GM12878 (cell line): ENCODE measurements at regions not wholly inside any gene's neighbourhood (a gene's known extent, or its start where the extent isn't known, plus 50 kb on each side); places are given as distances from the start of the nearest gene placed in this dataset.

Source experiments
- ATAC-seq: fragments of 200-7000 bp; cut with Tn5 transposase; 3 replicates; pipeline ENCODE4 v1.9.1; 2020; ENCODE audit warnings: mild to moderate bottlenecking, moderate library complexity
- BruUV-seq: library from RNA; stranded (reverse); fragments of 400-500 nt; replicated peaks from 2 replicates; lab custom pipeline; 2021; lab: Mats Ljungman, UMichigan
- CTCF ChIA-PET: fragments of 300-600 bp; sonication (Branson Sonifier 250); formaldehyde crosslinking; extraction: SDS; loops from one replicate; lab custom pipeline; 2021; ENCODE audit warnings: inconsistent platforms; lab: Yijun Ruan, JAX
- POLR2A ChIA-PET: fragments of 350-600 bp; formaldehyde crosslinking; extraction: SDS; loops from one replicate; lab custom pipeline; 2021; ENCODE audit warnings: inconsistent platforms; lab: Charles Lee
- RAD21 ChIA-PET: fragments of 300-600 bp; sonication (Branson Sonifier 250); formaldehyde crosslinking; loops from one replicate; lab custom pipeline; 2023; ENCODE audit warnings: antibody characterized with exemption; ENCODE audit not compliant: unreplicated experiment; lab: Charles Lee
- SMC1A ChIA-PET: fragments of 300-600 bp; sonication (Branson Sonifier 250); formaldehyde crosslinking; loops from one replicate; lab custom pipeline; 2023; ENCODE audit not compliant: unreplicated experiment, uncharacterized antibody; lab: Charles Lee
- DNase-seq: peaks from one replicate; pipeline ENCODE4 v3.0.0-alpha.2; 2011; ENCODE audit warnings: low read depth, low spot score
- FAIRE-seq: peaks from 3 replicates; lab custom pipeline; 2011; peaks lifted over from hg19 to GRCh38; lab: Jason Lieb, UNC
- H2AFZ ChIP-seq: 2 replicates; pipeline ENCODE4 v1.6.0; 2011; ENCODE audit warnings: low read depth, low read length, control low read depth; ENCODE audit not compliant: control insufficient read depth
- H3K27ac ChIP-seq: 2 replicates; pipeline ENCODE4 v1.5.1; 2011; ENCODE audit warnings: control low read depth; ENCODE audit not compliant: control insufficient read depth, insufficient read depth
- H3K27me3 ChIP-seq, 2 experiments: replicated peaks in 1 of 2; 2 replicates each; pipeline versions ENCODE4 v1.6.0 to v1.6.1; 2011; ENCODE audit warnings: low read length in 1 of 2; ENCODE audit not compliant: control insufficient read depth in 2 of 2, insufficient read depth in 2 of 2
- H3K36me3 ChIP-seq, 2 experiments: 2 replicates each; pipeline ENCODE4 v1.5.1; 2011; ENCODE audit warnings: low read length in 1 of 2; ENCODE audit not compliant: control insufficient read depth in 2 of 2, insufficient read depth in 2 of 2
- H3K4me1 ChIP-seq: 2 replicates; pipeline ENCODE4 v1.6.1; 2011; ENCODE audit warnings: mild to moderate bottlenecking, low read length, moderate library complexity, mixed read lengths; ENCODE audit not compliant: control insufficient read depth, insufficient read depth
- H3K4me2 ChIP-seq: 2 replicates; pipeline ENCODE4 v1.6.0; 2011; ENCODE audit warnings: control low read depth; ENCODE audit not compliant: control insufficient read depth, insufficient read depth
- H3K4me3 ChIP-seq: fragments of 200-600 bp; sonication (generic); 2 replicates; pipeline ENCODE4 v1.5.1; 2016
- H3K79me2 ChIP-seq: 2 replicates; pipeline ENCODE4 v1.6.0; 2011; ENCODE audit warnings: low read length; ENCODE audit not compliant: control insufficient read depth, insufficient read depth
- H3K9ac ChIP-seq: 2 replicates; pipeline ENCODE4 v1.8.0; 2011; ENCODE audit warnings: low read length, control low read depth, mixed read lengths; ENCODE audit not compliant: control insufficient read depth, insufficient read depth
- H3K9me3 ChIP-seq: replicated peaks from 3 replicates; pipeline ENCODE4 v1.5.1; 2011; ENCODE audit warnings: mild to moderate bottlenecking, low read length; ENCODE audit not compliant: control insufficient read depth, insufficient read depth
- H4K20me1 ChIP-seq: 2 replicates; pipeline ENCODE4 v1.6.0; 2011; ENCODE audit not compliant: control insufficient read depth, insufficient read depth
- CBX5 ChIP-seq: sonication (generic); IDR thresholded peaks from 2 replicates; pipeline ENCODE4 v1.6.1; 2016; ENCODE audit warnings: low read depth, moderate library complexity, mild to moderate bottlenecking, inconsistent platforms
- HDAC2 ChIP-seq: fragments of 200-600 bp; sonication (generic); IDR thresholded peaks from 2 replicates; pipeline ENCODE4 v1.6.1; 2017
- IKZF1 ChIP-seq: fragments of 450-650 bp; conservative IDR thresholded peaks from 2 replicates; pipeline ENCODE4 v1.6.1; 2017; ENCODE audit warnings: antibody characterized with exemption, mild to moderate bottlenecking
- NFIC ChIP-seq: IDR thresholded peaks from 2 replicates; pipeline ENCODE4 v1.6.1; 2012; ENCODE audit warnings: low read depth, mild to moderate bottlenecking, inconsistent platforms, low read length, moderate library complexity
- PAX5 ChIP-seq: IDR thresholded peaks from 2 replicates; pipeline ENCODE4 v1.6.1; 2011; ENCODE audit warnings: low read depth, low read length, borderline replicate concordance
- SREBF2 ChIP-seq: IDR thresholded peaks from 2 replicates; pipeline ENCODE4 v1.6.1; 2012; ENCODE audit warnings: mild to moderate bottlenecking, low read length
- STAT1 ChIP-seq: fragments of 450-650 bp; conservative IDR thresholded peaks from 2 replicates; pipeline ENCODE4 v1.6.1; 2014; ENCODE audit warnings: antibody characterized with exemption, mild to moderate bottlenecking
- WGBS: methylation state at CpG from one replicate; pipeline ENCODE4 v1.1.6; 2016; ENCODE audit warnings: low lambda C conversion rate; ENCODE audit not compliant: insufficient replicate concordance, insufficient coverage; ENCODE audit errors: missing lambda C conversion rate; 5-methylcytosine and 5-hydroxymethylcytosine counted together
- in situ Hi-C: fragments of 300-500 bp; cut with MboI; formaldehyde crosslinking; loops from 9 replicates; pipeline ENCODE4 v1.14.3; 2018; ENCODE audit warnings: mixed read lengths
- intact Hi-C: fragments of 100-400 bp; cut with micrococcal nuclease; formaldehyde crosslinking; loops from one replicate; pipeline ENCODE4 v1.14.2; 2022; ENCODE audit not compliant: unreplicated experiment
- TF ChIP-seq, protein P1 (sequence below): fragments of 450-650 bp; IDR thresholded peaks from 2 replicates; pipeline ENCODE4 v1.6.1; 2016; ENCODE audit warnings: mild to moderate bottlenecking
- TF ChIP-seq, protein P2 (sequence below): fragments of 450-650 bp; IDR thresholded peaks from 2 replicates; pipeline ENCODE4 v1.6.1; 2017; ENCODE audit warnings: mild to moderate bottlenecking
- TF ChIP-seq, protein P3 (sequence below): fragments of 450-650 bp; IDR thresholded peaks from 2 replicates; pipeline ENCODE4 v1.6.1; 2017; ENCODE audit warnings: low read depth, mild to moderate bottlenecking, moderate library complexity
- TF ChIP-seq, protein P4 (sequence below): IDR thresholded peaks from 2 replicates; pipeline ENCODE4 v1.6.1; 2012; ENCODE audit warnings: improper control_type of control experiment, low read depth, low read length; ENCODE audit not compliant: insufficient replicate concordance
- TF ChIP-seq, protein P5 (sequence below): fragments of 450-650 bp; IDR thresholded peaks from 2 replicates; pipeline ENCODE4 v1.6.1; 2017; ENCODE audit warnings: borderline replicate concordance

DNA sequence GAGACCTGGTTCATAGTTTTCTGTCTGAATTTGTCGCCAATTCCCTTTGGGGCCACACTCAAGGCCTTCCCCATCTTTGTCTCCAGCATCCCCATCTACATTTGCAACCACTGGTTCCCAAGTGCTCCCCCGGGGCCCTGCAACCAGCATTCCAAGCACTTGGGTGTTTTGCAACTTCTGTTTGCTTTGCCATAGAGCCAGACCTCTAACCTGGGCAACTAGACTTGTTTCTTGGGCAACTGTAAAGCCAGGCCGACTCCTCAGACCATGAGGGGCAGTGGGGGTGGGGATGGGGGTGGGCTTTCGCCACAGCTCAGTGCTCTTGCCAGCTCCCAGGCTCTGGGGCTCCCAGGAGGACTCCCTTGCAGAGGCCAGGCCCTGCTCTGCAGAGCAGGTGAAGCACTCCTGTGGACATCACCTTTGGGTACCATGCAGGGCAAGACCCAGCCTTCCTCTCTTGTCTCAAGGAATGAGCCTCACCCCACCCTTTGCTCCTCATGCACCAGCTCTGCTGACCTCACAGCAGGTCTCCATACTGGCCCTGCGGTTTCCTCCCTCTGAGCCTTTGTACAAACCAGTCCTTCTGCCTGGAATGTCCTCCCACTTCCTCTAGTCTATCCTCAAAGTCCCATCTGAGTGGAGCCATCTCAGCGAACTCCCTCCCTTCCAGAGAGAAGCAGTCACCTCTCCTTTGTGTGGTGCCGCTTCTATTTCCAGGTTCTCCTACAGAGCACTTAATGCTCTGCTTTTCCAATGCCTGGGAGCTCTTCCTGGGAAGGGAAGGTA is 126.7 kb upstream of the MYCN start:
- ChIA-PET POLR2A (no interaction called here), CTCF (no interaction called here), RAD21 (no interaction called here), SMC1A (no interaction called here)
- Histone ChIP-seq H3K27me3 (peaks cover 7 to 9% of the 10 kb centered on the region in 2 experiments; a peak in 3 of 4 replicates), H3K4me3 (no peak overlapping the region), H3K4me2 (no peak overlapping the region), H2AFZ (no peak overlapping the region), H3K9ac (no peak overlapping the region), H3K36me3 (no peaks in the 10 kb centered on the region), H3K9me3 (no peaks in the 10 kb centered on the region), H4K20me1 (no peaks in the 10 kb centered on the region), H3K27ac (no peak overlapping the region), H3K4me1 (no peaks in the 10 kb centered on the region), H3K79me2 (no peaks in the 10 kb centered on the region)
- in situ Hi-C loops: no loop called here
- no peak for DNase-seq
- FAIRE-seq: no peak
- ATAC-seq: no peak
- no TSS peak for BruUV-seq
- WGBS: 3% methylated on average over 7 of the region's 7 CpGs
- intact Hi-C loops: no loop called here
- TF ChIP-seq, protein P1, sequence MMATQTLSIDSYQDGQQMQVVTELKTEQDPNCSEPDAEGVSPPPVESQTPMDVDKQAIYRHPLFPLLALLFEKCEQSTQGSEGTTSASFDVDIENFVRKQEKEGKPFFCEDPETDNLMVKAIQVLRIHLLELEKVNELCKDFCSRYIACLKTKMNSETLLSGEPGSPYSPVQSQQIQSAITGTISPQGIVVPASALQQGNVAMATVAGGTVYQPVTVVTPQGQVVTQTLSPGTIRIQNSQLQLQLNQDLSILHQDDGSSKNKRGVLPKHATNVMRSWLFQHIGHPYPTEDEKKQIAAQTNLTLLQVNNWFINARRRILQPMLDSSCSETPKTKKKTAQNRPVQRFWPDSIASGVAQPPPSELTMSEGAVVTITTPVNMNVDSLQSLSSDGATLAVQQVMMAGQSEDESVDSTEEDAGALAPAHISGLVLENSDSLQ: no peak
- TF ChIP-seq PAX5: no peak
- TF ChIP-seq, protein P2, sequence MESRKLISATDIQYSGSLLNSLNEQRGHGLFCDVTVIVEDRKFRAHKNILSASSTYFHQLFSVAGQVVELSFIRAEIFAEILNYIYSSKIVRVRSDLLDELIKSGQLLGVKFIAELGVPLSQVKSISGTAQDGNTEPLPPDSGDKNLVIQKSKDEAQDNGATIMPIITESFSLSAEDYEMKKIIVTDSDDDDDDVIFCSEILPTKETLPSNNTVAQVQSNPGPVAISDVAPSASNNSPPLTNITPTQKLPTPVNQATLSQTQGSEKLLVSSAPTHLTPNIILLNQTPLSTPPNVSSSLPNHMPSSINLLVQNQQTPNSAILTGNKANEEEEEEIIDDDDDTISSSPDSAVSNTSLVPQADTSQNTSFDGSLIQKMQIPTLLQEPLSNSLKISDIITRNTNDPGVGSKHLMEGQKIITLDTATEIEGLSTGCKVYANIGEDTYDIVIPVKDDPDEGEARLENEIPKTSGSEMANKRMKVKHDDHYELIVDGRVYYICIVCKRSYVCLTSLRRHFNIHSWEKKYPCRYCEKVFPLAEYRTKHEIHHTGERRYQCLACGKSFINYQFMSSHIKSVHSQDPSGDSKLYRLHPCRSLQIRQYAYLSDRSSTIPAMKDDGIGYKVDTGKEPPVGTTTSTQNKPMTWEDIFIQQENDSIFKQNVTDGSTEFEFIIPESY: no peak
- no peak for TF ChIP-seq IKZF1
- no peak for TF ChIP-seq SREBF2
- no peak for TF ChIP-seq CBX5
- no peak for TF ChIP-seq NFIC
- TF ChIP-seq, protein P3, sequence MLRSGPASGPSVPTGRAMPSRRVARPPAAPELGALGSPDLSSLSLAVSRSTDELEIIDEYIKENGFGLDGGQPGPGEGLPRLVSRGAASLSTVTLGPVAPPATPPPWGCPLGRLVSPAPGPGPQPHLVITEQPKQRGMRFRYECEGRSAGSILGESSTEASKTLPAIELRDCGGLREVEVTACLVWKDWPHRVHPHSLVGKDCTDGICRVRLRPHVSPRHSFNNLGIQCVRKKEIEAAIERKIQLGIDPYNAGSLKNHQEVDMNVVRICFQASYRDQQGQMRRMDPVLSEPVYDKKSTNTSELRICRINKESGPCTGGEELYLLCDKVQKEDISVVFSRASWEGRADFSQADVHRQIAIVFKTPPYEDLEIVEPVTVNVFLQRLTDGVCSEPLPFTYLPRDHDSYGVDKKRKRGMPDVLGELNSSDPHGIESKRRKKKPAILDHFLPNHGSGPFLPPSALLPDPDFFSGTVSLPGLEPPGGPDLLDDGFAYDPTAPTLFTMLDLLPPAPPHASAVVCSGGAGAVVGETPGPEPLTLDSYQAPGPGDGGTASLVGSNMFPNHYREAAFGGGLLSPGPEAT: no peak
- TF ChIP-seq STAT1: no peak
- TF ChIP-seq, protein P4, sequence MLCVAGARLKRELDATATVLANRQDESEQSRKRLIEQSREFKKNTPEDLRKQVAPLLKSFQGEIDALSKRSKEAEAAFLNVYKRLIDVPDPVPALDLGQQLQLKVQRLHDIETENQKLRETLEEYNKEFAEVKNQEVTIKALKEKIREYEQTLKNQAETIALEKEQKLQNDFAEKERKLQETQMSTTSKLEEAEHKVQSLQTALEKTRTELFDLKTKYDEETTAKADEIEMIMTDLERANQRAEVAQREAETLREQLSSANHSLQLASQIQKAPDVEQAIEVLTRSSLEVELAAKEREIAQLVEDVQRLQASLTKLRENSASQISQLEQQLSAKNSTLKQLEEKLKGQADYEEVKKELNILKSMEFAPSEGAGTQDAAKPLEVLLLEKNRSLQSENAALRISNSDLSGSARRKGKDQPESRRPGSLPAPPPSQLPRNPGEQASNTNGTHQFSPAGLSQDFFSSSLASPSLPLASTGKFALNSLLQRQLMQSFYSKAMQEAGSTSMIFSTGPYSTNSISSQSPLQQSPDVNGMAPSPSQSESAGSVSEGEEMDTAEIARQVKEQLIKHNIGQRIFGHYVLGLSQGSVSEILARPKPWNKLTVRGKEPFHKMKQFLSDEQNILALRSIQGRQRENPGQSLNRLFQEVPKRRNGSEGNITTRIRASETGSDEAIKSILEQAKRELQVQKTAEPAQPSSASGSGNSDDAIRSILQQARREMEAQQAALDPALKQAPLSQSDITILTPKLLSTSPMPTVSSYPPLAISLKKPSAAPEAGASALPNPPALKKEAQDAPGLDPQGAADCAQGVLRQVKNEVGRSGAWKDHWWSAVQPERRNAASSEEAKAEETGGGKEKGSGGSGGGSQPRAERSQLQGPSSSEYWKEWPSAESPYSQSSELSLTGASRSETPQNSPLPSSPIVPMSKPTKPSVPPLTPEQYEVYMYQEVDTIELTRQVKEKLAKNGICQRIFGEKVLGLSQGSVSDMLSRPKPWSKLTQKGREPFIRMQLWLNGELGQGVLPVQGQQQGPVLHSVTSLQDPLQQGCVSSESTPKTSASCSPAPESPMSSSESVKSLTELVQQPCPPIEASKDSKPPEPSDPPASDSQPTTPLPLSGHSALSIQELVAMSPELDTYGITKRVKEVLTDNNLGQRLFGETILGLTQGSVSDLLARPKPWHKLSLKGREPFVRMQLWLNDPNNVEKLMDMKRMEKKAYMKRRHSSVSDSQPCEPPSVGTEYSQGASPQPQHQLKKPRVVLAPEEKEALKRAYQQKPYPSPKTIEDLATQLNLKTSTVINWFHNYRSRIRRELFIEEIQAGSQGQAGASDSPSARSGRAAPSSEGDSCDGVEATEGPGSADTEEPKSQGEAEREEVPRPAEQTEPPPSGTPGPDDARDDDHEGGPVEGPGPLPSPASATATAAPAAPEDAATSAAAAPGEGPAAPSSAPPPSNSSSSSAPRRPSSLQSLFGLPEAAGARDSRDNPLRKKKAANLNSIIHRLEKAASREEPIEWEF: no peak
- TF ChIP-seq, protein P5, sequence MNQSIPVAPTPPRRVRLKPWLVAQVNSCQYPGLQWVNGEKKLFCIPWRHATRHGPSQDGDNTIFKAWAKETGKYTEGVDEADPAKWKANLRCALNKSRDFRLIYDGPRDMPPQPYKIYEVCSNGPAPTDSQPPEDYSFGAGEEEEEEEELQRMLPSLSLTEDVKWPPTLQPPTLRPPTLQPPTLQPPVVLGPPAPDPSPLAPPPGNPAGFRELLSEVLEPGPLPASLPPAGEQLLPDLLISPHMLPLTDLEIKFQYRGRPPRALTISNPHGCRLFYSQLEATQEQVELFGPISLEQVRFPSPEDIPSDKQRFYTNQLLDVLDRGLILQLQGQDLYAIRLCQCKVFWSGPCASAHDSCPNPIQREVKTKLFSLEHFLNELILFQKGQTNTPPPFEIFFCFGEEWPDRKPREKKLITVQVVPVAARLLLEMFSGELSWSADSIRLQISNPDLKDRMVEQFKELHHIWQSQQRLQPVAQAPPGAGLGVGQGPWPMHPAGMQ: no peak
- no peak for TF ChIP-seq HDAC2
